Right lobe of liver (tissue), 6 donors: ENCODE measurements at regions not wholly inside any gene's neighbourhood (a gene's known extent, or its start where the extent isn't known, plus 50 kb on each side); places are given as distances from the start of the nearest gene placed in this dataset.

Experiments used
- ATAC-seq, 4 donors: fragments of 200-7000 bp; cut with Tn5 transposase; one replicate each; pipeline ENCODE4 v1.9.1; 2020; ENCODE audit warnings: mild to moderate bottlenecking in 4 of 4, moderate library complexity in 4 of 4
- DNase-seq, 3 donors: peaks; one replicate each; pipeline ENCODE4 v3.0.0-alpha.2; 2020
- H3K27ac ChIP-seq, 3 donors: fragments of 200-600 bp; one replicate each; pipeline ENCODE4 v1.8.0; 2022
- H3K27me3 ChIP-seq, 2 donors: fragments of 200-600 bp; one replicate each; pipeline ENCODE4 v1.8.0; 2022
- H3K36me3 ChIP-seq, 4 donors: fragments of 200-600 bp; sonication (generic) in 1 of 4; one replicate each; pipeline versions ENCODE4 v1.5.1 to v1.8.0; 2017 to 2022; ENCODE audit warnings: control low read depth in 1 of 4
- H3K4me1 ChIP-seq, 4 donors: fragments of 200-600 bp; sonication (generic) in 1 of 4; one replicate each; pipeline versions ENCODE4 v1.5.1 to v1.8.0; 2017 to 2022; ENCODE audit warnings: control low read depth in 1 of 4
- H3K4me3 ChIP-seq, 3 donors: fragments of 200-600 bp; one replicate each; pipeline ENCODE4 v1.8.0; 2022
- H3K9me3 ChIP-seq, 4 donors: fragments of 200-600 bp; sonication (generic) in 1 of 4; one replicate each; pipeline versions ENCODE4 v1.5.1 to v1.8.0; 2017 to 2022; ENCODE audit warnings: control low read depth in 1 of 4
- POLR2A ChIP-seq: fragments of 450-650 bp; IDR thresholded peaks from one replicate; pipeline ENCODE4 v1.6.1; 2017; ENCODE audit warnings: antibody characterized with exemption, mild to moderate bottlenecking
- WGBS: methylation state at CpG from one replicate; pipeline ENCODE4 v1.1.6; 2018; ENCODE audit warnings: low coverage, low lambda C conversion rate; ENCODE audit not compliant: insufficient coverage; ENCODE audit errors: missing lambda C conversion rate; 5-methylcytosine and 5-hydroxymethylcytosine counted together
- intact Hi-C, 2 donors: fragments of 100-400 bp; cut with DNase I; formaldehyde crosslinking; loops; one replicate each; pipeline versions ENCODE4 v1.11.2 to v1.14.1; 2022
- TF ChIP-seq, protein P1 (sequence below), 4 donors: fragments of 200-600 bp in 3 of 4; fragments of 450-650 bp in 1 of 4; IDR thresholded peaks; one replicate each; pipeline versions ENCODE4 v1.5.1 to v1.8.0; 2016 to 2022; ENCODE audit warnings: antibody characterized with exemption in 4 of 4, mild to moderate bottlenecking in 2 of 4
- donor health status: DM: no; HTN: yes; CAD: no.
- donor health status: DM: no; HTN: no; CAD: no.
- donor health status: DM: no; HTN: no; CAD: no.
- donor health status: DM: no; HTN: yes; CAD: no.
- donor health status: DM: no; HTN: yes; CAD: no.

DNA sequence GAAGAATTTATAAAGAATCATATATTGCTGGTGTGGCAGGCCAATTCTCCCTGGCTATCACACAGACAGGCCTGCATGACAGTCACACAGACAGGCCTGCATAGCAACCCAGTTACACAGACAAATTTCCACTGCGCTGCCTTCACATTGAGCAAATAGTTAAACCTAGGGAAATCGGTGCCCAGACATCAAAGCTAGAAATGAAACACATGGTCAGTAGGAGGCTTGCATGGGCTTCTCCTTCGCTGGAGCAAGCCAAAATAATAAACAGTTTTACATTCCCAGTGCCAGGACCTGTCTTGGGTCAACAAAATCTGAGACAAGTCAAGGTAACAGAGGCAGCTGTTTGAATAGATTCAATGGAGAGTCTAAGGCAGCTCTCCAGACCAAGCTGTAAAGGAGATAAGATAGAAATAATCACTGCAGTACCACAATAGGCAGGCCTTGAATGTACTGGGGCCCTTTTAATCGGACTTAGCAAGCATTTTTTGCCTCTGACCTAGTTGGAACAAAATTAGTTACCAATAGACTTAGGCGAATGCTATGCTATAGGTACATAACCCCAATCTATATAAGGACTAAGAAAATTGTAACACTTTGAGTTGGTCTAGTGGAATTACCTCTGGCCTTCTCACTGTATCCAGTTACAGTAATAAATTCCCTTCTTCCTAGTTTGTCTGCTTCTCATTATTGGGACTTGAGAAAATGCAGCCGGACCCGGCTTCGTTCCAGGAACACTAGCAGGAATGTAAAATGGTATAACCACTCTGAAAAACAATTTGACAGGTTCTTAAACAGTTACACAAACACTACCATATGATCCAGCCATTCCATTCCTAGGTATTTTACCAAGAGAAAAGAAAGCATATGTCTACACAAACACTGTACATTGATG, 274.7 kb upstream of the UBE2E2 start:
- no peak for DNase-seq
- no peaks in the 10 kb centered on the region for H3K9me3 ChIP-seq
- TF ChIP-seq POLR2A = no peak
- TF ChIP-seq, protein P1, sequence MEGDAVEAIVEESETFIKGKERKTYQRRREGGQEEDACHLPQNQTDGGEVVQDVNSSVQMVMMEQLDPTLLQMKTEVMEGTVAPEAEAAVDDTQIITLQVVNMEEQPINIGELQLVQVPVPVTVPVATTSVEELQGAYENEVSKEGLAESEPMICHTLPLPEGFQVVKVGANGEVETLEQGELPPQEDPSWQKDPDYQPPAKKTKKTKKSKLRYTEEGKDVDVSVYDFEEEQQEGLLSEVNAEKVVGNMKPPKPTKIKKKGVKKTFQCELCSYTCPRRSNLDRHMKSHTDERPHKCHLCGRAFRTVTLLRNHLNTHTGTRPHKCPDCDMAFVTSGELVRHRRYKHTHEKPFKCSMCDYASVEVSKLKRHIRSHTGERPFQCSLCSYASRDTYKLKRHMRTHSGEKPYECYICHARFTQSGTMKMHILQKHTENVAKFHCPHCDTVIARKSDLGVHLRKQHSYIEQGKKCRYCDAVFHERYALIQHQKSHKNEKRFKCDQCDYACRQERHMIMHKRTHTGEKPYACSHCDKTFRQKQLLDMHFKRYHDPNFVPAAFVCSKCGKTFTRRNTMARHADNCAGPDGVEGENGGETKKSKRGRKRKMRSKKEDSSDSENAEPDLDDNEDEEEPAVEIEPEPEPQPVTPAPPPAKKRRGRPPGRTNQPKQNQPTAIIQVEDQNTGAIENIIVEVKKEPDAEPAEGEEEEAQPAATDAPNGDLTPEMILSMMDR (IDR thresholded peaks at IDR 0.05) = no peak
- no peak overlapping the region for H3K4me3 ChIP-seq
- H3K27ac ChIP-seq = no peak overlapping the region
- intact Hi-C loops = no loop called here
- H3K27me3 ChIP-seq = no peaks in the 10 kb centered on the region
- ATAC-seq = no peak
- no peaks in the 10 kb centered on the region for H3K4me1 ChIP-seq
- WGBS = 62% methylated on average over 7 of the region's 8 CpGs
- H3K36me3 ChIP-seq = no peaks in the 10 kb centered on the region

DNA sequence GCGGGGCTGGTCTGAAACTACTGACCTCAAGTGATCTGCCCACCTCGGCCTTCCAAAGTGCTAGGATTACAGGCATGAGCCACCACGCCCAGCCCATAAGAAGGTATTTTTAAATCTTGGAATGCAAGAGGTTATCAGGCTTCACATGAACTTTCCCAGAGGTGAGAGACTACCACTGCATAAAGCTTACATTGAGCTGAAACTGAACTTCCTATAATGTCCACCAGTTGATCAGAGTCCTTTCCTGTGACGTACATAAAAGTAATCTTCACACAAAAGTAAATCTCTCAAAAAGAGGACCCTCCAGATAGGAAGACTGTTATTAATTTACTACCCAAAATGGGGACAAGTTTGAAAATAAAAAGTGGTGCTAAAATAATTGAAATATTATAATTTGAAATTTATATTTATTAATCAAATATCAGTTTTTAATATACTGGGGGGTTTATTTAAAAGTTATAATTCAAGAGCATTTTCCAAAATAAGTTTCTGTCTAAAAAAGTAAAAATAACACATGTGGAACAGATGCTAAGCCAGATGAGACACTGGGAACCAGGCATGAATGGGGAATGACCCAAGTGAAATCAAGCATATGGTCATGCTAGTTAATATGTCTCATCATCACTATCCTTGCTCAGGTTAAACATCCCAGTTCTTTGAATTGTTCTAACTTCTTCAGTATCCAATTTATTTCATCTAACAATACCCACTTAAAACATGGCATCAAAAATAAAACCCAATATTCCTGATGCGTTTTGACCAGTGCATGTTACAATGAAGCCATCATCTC, 269.9 kb upstream of the UBE2E2 start:
- 69% methylated on average over 3 of the region's 5 CpGs for WGBS
- no peaks in the 10 kb centered on the region for H3K27me3 ChIP-seq
- H3K27ac ChIP-seq = no peak overlapping the region
- intact Hi-C loops = no loop called here
- no peaks in the 10 kb centered on the region for H3K9me3 ChIP-seq
- no peak for ATAC-seq
- no peak overlapping the region for H3K4me3 ChIP-seq
- no peak for DNase-seq
- no peaks in the 10 kb centered on the region for H3K4me1 ChIP-seq
- TF ChIP-seq POLR2A = no peak
- TF ChIP-seq, protein P1 (IDR thresholded peaks at IDR 0.05) = no peak
- no peaks in the 10 kb centered on the region for H3K36me3 ChIP-seq

DNA sequence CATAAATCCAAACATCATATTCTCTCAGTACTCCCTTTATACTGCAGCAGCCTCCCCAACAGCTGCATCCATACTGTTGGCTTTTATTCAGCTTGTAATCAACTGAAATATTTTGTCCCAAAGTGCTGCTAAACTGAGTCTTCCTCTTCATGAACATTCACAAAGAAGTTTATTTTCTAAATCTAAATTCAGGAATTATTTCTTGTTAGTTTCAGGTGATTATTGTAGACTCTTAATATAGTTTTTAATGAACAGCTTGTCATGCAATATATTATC, 269.3 kb upstream of the UBE2E2 start:
- H3K27me3 ChIP-seq = no peaks in the 10 kb centered on the region
- H3K4me3 ChIP-seq = no peak overlapping the region
- ATAC-seq (no peak), DNase-seq (no peak)
- no peak overlapping the region for H3K27ac ChIP-seq
- intact Hi-C loops = no loop called here
- no peaks in the 10 kb centered on the region for H3K9me3 ChIP-seq
- no peaks in the 10 kb centered on the region for H3K36me3 ChIP-seq
- TF ChIP-seq, protein P1 (IDR thresholded peaks at IDR 0.05) = no peak
- no peak for TF ChIP-seq POLR2A
- H3K4me1 ChIP-seq = no peaks in the 10 kb centered on the region

DNA sequence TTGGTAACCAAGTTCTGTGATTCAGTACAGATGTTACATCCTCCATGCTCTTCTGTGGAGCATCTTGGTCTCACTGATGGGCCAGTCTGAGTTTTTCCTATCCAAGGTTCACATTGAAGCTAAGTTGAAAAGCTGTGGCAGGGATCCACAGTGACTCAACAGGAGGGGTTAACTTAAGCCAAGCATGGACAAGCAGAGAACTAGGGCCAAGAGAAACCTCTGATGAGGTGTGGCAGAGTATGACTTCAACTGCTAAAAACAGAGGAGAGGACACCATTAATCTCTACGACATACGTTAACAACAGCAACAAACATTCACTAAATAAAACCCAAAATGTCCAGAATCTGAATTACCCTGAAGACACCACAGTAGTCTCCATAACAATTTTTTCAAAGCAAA, 268.1 kb upstream of the UBE2E2 start:
- Histone ChIP-seq H3K4me1 (no peaks in the 10 kb centered on the region), H3K27me3 (no peaks in the 10 kb centered on the region), H3K9me3 (no peaks in the 10 kb centered on the region), H3K36me3 (no peaks in the 10 kb centered on the region), H3K4me3 (no peak overlapping the region), H3K27ac (no peak overlapping the region)
- ATAC-seq = no peak
- TF ChIP-seq, protein P1 (IDR thresholded peaks at IDR 0.05) = no peak
- no peak for TF ChIP-seq POLR2A
- 88% methylated on average over 2 of the region's 2 CpGs for WGBS
- intact Hi-C loops = no loop called here
- DNase-seq = no peak
